HUES64 (cell line): ENCODE measurements at regions not wholly inside any gene's neighbourhood (a gene's known extent, or its start where the extent isn't known, plus 50 kb on each side); places are given as distances from the start of the nearest gene placed in this dataset.

ENCODE experiments used
- H3K27ac ChIP-seq: 2 replicates; pipeline ENCODE4 v1.7.0; 2013; ENCODE audit warnings: low read depth, low read length, inconsistent platforms
- H3K27me3 ChIP-seq: 2 replicates; pipeline ENCODE4 v1.6.1; 2013; ENCODE audit warnings: mild to moderate bottlenecking, low read length; ENCODE audit not compliant: insufficient read depth
- H3K36me3 ChIP-seq: 2 replicates; pipeline ENCODE4 v1.6.1; 2013; ENCODE audit warnings: mild to moderate bottlenecking, low read length; ENCODE audit not compliant: insufficient read depth
- H3K4me1 ChIP-seq: 2 replicates; pipeline ENCODE4 v1.6.1; 2013; ENCODE audit warnings: mild to moderate bottlenecking, low read length, moderate library complexity; ENCODE audit not compliant: insufficient read depth
- H3K4me3 ChIP-seq: 2 replicates; pipeline ENCODE4 v1.5.1; 2013; ENCODE audit warnings: mild to moderate bottlenecking, low read length, moderate library complexity
- H3K9ac ChIP-seq: 2 replicates; pipeline ENCODE4 v1.6.1; 2013; ENCODE audit warnings: mild to moderate bottlenecking, low read depth, low read length
- H3K9me3 ChIP-seq: 2 replicates; pipeline ENCODE4 v1.6.1; 2013; ENCODE audit warnings: low read depth, low read length; ENCODE audit not compliant: insufficient read depth
- WGBS: fragments of 150-250, 120-280 bp; methylation state at CpG from one replicate; pipeline ENCODE4 v1.1.7; 2013; ENCODE audit warnings: missing lambda C conversion rate; 5-methylcytosine and 5-hydroxymethylcytosine counted together

DNA sequence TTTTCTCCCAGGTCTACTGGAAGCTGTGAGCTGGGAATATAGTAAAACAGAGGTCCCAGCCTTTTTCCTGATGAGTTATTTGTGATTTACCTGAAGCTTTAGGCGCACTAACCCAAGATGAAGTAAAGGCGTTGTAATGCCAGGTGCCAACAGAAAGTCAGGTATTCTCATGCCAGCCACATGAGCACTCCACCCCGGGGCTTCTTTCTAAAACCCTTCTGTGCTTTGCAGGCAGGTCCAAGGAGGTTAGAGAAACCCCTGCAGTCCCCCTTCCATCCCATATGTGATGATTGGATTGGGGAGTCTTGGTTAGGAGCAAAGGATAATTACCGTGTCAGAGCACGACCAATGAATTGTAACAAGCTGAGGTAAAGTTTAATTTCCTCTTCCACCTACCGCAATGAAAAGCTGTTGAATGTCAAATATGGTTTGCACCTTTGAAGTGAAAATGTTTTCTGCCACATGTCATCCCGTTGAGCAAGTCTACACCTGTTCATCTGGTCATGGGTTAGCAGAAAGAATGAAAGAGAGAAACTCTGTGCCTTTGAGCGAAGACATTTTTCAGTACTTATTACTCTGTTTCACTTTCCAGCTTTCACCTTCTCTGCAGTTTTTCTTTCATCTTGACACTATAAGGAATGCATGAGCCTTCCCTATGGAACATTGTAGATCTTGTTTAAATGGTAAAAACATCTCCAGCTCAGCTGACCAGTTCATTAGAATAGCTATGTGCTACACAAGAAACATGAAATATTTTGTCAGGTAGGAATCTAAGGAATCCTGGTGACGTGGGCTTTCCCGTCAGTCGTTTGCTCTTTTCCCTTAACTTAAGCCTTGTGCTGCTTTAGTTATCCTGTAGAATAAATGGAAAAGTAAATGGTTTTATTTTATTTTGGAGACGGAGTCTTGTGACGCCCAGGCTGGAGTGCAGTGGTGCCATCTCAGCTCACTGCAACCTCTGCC, 204.6 kb upstream of the IL12A start:
- H3K4me1 ChIP-seq = peaks cover 34% of the 10 kb centered on the region
- no peaks in the 10 kb centered on the region for H3K27me3 ChIP-seq
- WGBS = 91% methylated on average over 13 of the region's 13 CpGs
- no peak overlapping the region for H3K9ac ChIP-seq
- no peak overlapping the region for H3K27ac ChIP-seq
- no peaks in the 10 kb centered on the region for H3K36me3 ChIP-seq
- H3K4me3 ChIP-seq = no peak overlapping the region
- no peaks in the 10 kb centered on the region for H3K9me3 ChIP-seq

DNA sequence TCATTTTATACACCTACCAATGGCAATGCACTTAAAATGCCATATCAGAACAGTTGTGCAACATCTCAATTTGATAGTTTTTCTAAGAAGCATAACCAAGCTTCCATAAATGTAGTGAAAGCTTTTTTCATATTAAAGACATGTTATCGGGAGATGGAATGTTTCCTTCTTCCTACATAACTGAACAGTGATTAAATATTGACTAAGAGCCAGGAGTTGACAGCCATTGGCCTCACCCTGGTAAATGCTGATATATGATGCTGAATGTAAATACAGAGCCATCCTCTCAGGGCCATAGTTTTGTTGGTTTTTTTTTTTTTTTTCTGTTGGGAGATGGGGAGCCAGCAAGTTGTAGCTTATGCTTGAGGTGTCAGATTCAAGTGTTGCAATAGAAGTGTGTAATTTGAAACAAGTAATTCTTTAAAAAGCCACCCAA, 203.3 kb upstream of the IL12A start:
- H3K9me3 ChIP-seq = no peaks in the 10 kb centered on the region
- peaks cover 38% of the 10 kb centered on the region for H3K4me1 ChIP-seq
- H3K4me3 ChIP-seq = no peak overlapping the region
- H3K36me3 ChIP-seq = no peaks in the 10 kb centered on the region
- no peak overlapping the region for H3K9ac ChIP-seq
- H3K27me3 ChIP-seq = no peaks in the 10 kb centered on the region
- H3K27ac ChIP-seq = no peak overlapping the region
- WGBS = no CpG with 5 or more reads among the region's 1 CpG

DNA sequence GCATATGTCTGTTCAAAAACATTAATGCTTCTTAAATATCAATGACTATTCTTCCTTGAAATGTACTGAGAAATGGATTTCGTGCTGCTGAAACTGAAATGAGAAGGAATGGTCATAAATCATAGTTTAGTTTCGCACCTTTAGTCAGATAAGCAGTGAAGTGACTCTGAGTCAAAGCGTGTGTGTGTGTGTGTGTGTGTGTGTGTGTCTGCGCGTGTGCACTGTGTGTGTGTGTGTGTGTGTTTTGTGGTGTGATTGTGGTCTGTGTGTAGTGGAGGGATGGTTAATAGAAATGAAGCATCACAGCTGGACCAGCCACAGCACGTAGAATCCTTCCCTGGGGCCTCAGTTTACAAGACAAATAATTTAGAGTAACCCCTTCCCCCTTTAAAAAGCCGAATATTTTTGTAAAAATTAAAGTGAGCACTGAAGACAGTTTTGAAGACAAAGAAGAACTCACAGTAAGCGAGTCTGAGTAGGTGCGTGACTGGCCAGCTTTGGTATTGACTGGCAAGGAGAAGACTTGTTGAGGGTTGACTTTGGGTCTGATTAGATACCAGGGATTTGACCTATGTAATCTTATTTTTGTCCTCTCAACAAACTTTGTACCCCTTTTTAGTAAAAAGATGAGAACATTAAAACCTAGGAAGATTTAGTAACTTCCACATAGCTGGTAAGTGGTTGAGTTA, 202.0 kb upstream of the IL12A start:
- Histone ChIP-seq H3K9me3 (no peaks in the 10 kb centered on the region), H3K27ac (no peak overlapping the region), H3K36me3 (no peaks in the 10 kb centered on the region), H3K9ac (no peak overlapping the region), H3K4me3 (no peak overlapping the region), H3K4me1 (peaks cover 38% of the 10 kb centered on the region), H3K27me3 (no peaks in the 10 kb centered on the region)
- WGBS = 88% methylated on average over 8 of the region's 9 CpGs

DNA sequence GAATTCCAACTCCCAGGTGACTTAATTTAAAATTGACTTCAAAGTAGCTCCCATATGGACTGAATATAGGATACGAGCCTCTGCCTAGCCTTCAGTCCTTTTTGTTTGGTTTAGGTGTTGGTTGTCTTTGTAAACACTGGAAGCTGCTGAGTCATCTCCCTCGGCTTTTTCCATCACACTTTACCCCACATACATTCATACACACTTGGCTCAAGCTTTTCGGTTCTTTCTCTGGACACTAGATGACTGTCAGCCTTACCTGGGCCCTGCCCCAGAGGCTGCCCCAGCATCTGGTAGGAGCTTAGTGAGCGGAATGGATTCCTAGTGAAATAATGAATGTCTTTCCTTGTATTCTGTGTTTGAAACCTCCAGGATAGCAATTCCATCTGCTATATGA, 201.5 kb upstream of the IL12A start:
- Histone ChIP-seq H3K9me3 (no peaks in the 10 kb centered on the region), H3K4me1 (peaks cover 38% of the 10 kb centered on the region), H3K27me3 (no peaks in the 10 kb centered on the region), H3K4me3 (no peak overlapping the region), H3K36me3 (no peaks in the 10 kb centered on the region), H3K9ac (no peak overlapping the region; the same call in 1 of the 2 replicates), H3K27ac (no peak overlapping the region)
- WGBS = 82% methylated on average over 4 of the region's 4 CpGs

DNA sequence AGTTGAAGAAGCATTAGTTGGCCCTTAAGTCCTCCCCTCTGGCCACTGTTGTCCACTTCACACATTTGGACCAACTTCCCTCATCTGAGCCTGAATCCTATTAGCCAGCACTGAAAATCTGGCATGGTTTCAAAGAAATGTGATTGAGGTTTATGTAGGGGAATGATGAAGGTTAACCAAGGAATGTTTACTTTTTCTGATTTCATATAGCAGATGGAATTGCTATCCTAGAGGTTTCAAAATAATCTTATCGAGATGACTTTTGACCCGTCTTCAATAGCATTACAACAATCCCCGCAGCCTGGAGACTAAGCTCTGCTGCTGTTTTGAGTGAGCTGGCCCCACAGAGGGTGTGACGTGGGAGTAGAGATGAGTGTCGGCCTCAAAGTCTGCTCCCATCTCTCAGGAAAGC, 200.8 kb upstream of the IL12A start:
- Histone ChIP-seq H3K27me3 (no peaks in the 10 kb centered on the region), H3K27ac (no peak overlapping the region), H3K9me3 (no peaks in the 10 kb centered on the region), H3K9ac (no peak overlapping the region), H3K4me3 (no peak overlapping the region), H3K36me3 (no peaks in the 10 kb centered on the region), H3K4me1 (peaks cover 38% of the 10 kb centered on the region)
- WGBS = 94% methylated on average over 5 of the region's 5 CpGs

DNA sequence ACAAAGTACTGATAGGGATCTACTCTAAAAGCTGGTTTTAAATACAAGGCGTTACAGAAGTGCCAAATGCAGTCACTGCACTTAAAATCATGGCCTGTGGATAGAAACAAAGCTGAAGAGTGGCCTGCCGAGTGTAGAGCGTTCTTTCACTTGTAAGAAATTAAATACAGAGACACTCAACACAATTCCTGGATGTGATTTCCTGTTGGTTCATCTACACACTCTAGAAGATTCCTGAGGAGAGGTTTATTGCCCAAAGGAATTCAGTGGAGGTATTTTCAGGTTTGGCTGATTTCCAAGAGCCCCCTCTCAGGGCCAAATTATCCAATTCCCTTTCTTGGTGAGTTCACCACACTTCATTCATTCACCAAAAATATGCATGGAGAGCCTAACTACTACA, 200.3 kb upstream of the IL12A start:
- H3K9ac ChIP-seq = no peak overlapping the region
- 97% methylated on average over 3 of the region's 3 CpGs for WGBS
- H3K9me3 ChIP-seq = no peaks in the 10 kb centered on the region
- peaks cover 38% of the 10 kb centered on the region for H3K4me1 ChIP-seq
- H3K27ac ChIP-seq = no peak overlapping the region
- no peaks in the 10 kb centered on the region for H3K36me3 ChIP-seq
- H3K27me3 ChIP-seq = no peaks in the 10 kb centered on the region
- H3K4me3 ChIP-seq = no peak overlapping the region

DNA sequence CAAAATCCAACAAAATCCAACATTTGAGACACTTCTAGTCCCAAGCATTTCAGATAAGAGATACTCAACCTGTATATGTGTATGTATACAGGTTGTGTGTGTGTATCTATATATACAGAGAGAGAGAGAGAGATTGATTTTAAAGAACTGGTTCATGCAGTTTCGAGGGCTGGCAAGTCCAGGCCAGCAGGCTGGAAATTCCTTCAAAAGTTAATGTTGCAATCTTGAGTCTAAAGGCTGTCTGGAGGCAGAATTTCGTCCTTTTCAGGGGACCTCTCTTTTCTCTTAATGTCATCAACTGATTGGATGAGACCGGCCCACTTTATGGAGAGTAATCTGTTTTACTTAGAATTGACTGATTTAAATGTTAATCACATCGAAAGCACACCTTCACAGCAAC, 199.6 kb upstream of the IL12A start:
- peaks cover 36% of the 10 kb centered on the region for H3K4me1 ChIP-seq
- H3K9me3 ChIP-seq = no peaks in the 10 kb centered on the region
- H3K36me3 ChIP-seq = no peaks in the 10 kb centered on the region
- no peak overlapping the region for H3K27ac ChIP-seq
- WGBS = 89% methylated on average over 3 of the region's 4 CpGs
- no peaks in the 10 kb centered on the region for H3K27me3 ChIP-seq
- no peak overlapping the region for H3K9ac ChIP-seq
- H3K4me3 ChIP-seq = no peak overlapping the region

DNA sequence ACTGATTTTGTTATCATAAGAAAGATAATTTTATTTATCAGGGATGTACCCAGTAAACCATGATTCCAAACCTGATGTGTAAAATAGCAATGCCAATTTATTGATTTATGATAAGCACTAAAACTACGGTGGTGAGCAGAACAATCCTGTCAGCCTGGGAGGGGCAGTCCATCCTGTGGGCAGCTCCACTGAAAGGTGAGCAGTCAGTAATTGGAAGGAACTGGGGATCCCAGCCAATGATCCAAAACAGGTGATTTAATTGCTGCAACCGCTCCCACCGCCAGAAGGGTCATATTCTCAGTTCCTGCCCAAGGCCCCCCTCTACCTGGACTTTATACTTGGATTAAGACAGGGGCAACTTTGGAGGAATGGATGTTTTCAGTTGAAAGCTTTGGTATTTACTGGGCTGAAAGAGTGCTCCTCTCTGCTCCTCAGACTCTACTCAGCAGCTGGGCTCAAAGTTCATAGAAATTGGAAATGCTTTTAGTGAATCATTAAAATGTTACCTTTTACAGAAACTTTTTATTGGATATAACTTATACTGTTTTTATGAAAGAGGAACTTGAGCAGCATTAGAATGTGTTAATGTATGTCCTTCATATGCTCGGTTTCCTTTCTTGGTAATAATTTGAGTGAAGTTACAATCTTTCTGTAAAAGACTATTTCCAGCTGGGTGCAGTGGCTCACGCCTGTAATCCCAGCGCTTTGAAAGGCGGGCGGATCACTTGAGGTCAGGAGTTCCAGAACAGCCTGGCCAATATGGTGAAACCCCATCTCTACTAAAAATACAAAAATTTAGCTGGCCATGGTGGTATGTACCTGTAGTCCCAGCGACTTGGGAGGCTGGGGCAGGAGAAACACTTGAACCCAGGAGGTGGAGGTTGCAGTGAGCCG, 198.6 kb upstream of the IL12A start:
- H3K4me1 ChIP-seq = peaks cover 32% of the 10 kb centered on the region
- WGBS = 94% methylated on average over 10 of the region's 10 CpGs
- no peak overlapping the region for H3K9ac ChIP-seq
- H3K36me3 ChIP-seq = no peaks in the 10 kb centered on the region
- no peaks in the 10 kb centered on the region for H3K9me3 ChIP-seq
- no peak overlapping the region for H3K4me3 ChIP-seq
- no peak overlapping the region for H3K27ac ChIP-seq
- H3K27me3 ChIP-seq = no peaks in the 10 kb centered on the region

DNA sequence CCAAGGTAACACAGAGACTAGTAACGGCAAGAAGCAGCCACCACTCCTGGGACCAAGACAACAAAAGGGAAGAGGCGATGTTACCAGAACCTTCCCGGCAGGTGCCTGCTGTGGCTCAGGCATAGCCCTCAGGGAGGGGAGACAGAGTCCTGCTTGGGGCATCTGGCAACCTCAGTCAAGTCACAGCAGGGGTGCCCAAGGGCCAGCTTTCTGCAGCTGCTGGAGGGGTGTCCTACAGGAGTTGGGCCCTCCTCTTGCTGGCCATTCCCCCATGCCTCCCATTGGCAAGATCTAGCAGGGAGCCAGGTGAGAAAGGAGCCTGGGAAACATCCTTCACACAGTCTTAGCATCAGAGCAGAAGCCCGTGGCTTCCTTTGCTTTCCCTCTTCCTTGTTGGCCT, 197.3 kb upstream of the IL12A start:
- H3K4me3 ChIP-seq = no peak overlapping the region
- H3K36me3 ChIP-seq = no peaks in the 10 kb centered on the region
- WGBS = 75% methylated on average over 4 of the region's 4 CpGs
- no peak overlapping the region for H3K27ac ChIP-seq
- peaks cover 30% of the 10 kb centered on the region for H3K4me1 ChIP-seq
- H3K27me3 ChIP-seq = no peaks in the 10 kb centered on the region
- no peaks in the 10 kb centered on the region for H3K9me3 ChIP-seq
- H3K9ac ChIP-seq = no peak overlapping the region

DNA sequence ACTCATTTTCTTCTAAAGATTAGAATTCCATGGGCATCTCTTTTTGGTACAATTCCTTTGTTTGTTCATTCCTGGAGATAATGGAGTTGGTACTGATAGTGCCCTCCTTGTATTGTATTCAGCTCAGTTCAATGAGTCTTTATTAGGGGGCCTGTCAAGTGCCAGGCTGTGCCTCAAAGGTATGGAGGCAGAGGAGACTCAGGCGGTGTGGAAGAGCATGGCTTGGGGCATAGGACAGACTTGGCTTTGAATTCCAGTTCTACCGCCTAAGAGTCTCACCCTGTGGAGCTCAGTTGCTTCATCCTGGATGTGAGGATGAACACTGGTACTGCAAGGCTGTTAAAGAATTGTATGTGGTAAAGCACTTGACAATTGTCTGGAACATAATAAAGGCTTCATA, 196.6 kb upstream of the IL12A start:
- Histone ChIP-seq H3K27me3 (no peaks in the 10 kb centered on the region), H3K9me3 (no peaks in the 10 kb centered on the region), H3K4me1 (peaks cover 23% of the 10 kb centered on the region), H3K9ac (no peak overlapping the region), H3K27ac (no peak overlapping the region), H3K4me3 (no peak overlapping the region), H3K36me3 (no peaks in the 10 kb centered on the region)
- 88% methylated on average over 2 of the region's 2 CpGs for WGBS

DNA sequence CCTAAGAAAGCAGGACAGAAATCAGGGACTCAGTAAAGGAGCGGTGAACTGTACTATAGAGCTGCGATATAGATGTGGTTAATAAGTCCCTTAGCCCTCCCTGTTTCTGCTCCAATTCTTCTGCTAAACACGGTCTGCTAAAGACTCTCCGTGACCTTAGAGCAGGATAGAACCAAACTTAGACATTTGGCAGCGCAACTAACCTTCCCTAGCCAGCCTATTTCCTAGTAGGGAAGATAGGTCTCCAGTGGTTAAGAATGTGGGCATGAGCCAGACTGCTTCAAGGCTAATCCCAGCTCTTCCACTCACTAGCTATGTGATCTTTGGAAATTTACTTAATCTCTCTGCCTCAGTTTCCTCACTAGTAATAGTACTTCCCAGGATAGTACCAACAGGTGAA, 193.6 kb upstream of the IL12A start:
- no peak overlapping the region for H3K9ac ChIP-seq
- WGBS = 96% methylated on average over 4 of the region's 5 CpGs
- no peaks in the 10 kb centered on the region for H3K27me3 ChIP-seq
- no peaks in the 10 kb centered on the region for H3K9me3 ChIP-seq
- peaks cover 4% of the 10 kb centered on the region; the same call in 1 of the 2 replicates for H3K4me1 ChIP-seq
- H3K4me3 ChIP-seq = no peak overlapping the region
- H3K36me3 ChIP-seq = no peaks in the 10 kb centered on the region
- no peak overlapping the region for H3K27ac ChIP-seq
